A549 (cell line): ENCODE measurements at regions not wholly inside any gene's neighbourhood (a gene's known extent, or its start where the extent isn't known, plus 50 kb on each side); places are given as distances from the start of the nearest gene placed in this dataset.

ENCODE experiments used
- ATAC-seq, 2 experiments: fragments of 200-7000 bp in 1 of 2; fragments of >200 bp in 1 of 2; cut with Nextera tagmentation in 1 of 2; cut with Tn5 transposase in 1 of 2; 3 replicates each; pipeline versions ENCODE4 v1.8.0 to v1.9.1; 2018 to 2020; ENCODE audit warnings: mild to moderate bottlenecking in 1 of 2, moderate library complexity in 1 of 2
- CTCF ChIA-PET: fragments of 300-600 bp; sonication (Branson Sonifier 250); formaldehyde crosslinking; extraction: SDS; loops from one replicate; lab custom pipeline; 2021; ENCODE audit warnings: antibody characterized with exemption, inconsistent platforms; lab: Yijun Ruan, JAX
- POLR2A ChIA-PET: fragments of 350-600 bp; formaldehyde crosslinking; extraction: SDS; loops from one replicate; lab custom pipeline; 2021; ENCODE audit warnings: antibody characterized with exemption, inconsistent platforms; lab: Yijun Ruan, JAX
- DNase-seq, 2 experiments: peaks; one replicate each; pipeline versions ENCODE4 v3.0.0 to v3.0.0-alpha.2; 2011 to 2016; ENCODE audit warnings: low read depth in 1 of 2, low spot score in 1 of 2
- FAIRE-seq: peaks from 2 replicates; lab custom pipeline; 2011; peaks lifted over from hg19 to GRCh38; lab: Jason Lieb, UNC
- H3K27ac ChIP-seq, 2 experiments: fragments of >200 bp; sonication (Bioruptor Twin); formaldehyde crosslinking; 3 replicates each; pipeline ENCODE4 v1.5.1; 2016 to 2017
- H3K4me1 ChIP-seq: fragments of >200 bp; sonication (Bioruptor Twin); formaldehyde crosslinking; 3 replicates; pipeline ENCODE4 v1.6.1; 2016
- H3K4me2 ChIP-seq: fragments of >200 bp; sonication (Bioruptor Twin); formaldehyde crosslinking; 3 replicates; pipeline ENCODE4 v1.6.1; 2016
- H3K4me3 ChIP-seq: fragments of >200 bp; sonication (Bioruptor Twin); formaldehyde crosslinking; 3 replicates; pipeline ENCODE4 v1.5.1; 2016
- H3K9me3 ChIP-seq: fragments of >200 bp; sonication (Bioruptor Twin); formaldehyde crosslinking; 3 replicates; pipeline ENCODE4 v1.6.1; 2016
- BHLHE40 ChIP-seq: IDR thresholded peaks from 2 replicates; pipeline ENCODE4 v1.6.1; 2012; ENCODE audit warnings: low read depth, low read length, inconsistent platforms
- CEBPB ChIP-seq, 2 experiments: fragments of >200 bp in 1 of 2; sonication (Bioruptor Twin) in 1 of 2; formaldehyde crosslinking in 1 of 2; IDR thresholded peaks; 2 replicates each; pipeline ENCODE4 v1.6.1; 2012 to 2016
- CHD2 ChIP-seq: fragments of 150-350 bp; IDR thresholded peaks from 2 replicates; pipeline ENCODE4 v1.6.1; 2014; ENCODE audit warnings: low read length; ENCODE audit not compliant: partially characterized antibody
- HOXB13 ChIP-seq: fragments of 250-450 bp; sonication (Bioruptor Pico); IDR thresholded peaks from 2 replicates; pipeline ENCODE4 v1.5.0; 2020; ENCODE audit warnings: low read depth, mild to moderate bottlenecking, moderate library complexity
- HOXB5 ChIP-seq: fragments of 250-450 bp; sonication (Bioruptor Pico); IDR thresholded peaks from 2 replicates; pipeline ENCODE4 v1.5.0; 2020; ENCODE audit warnings: mild to moderate bottlenecking, moderate library complexity
- JUN ChIP-seq, 2 experiments: fragments of >200 bp; sonication (Bioruptor Twin); formaldehyde crosslinking; IDR thresholded peaks; 2 replicates in 1 of 2; 3 replicates in 1 of 2; pipeline ENCODE4 v1.6.1; 2016 to 2017
- MAZ ChIP-seq: fragments of 150-350 bp; IDR thresholded peaks from 2 replicates; pipeline ENCODE4 v1.6.1; 2014; ENCODE audit warnings: antibody characterized with exemption, low read depth, low read length, borderline replicate concordance
- RAD21 ChIP-seq, 2 experiments: fragments of >200 bp in 1 of 2; sonication (Bioruptor Twin) in 1 of 2; formaldehyde crosslinking in 1 of 2; IDR thresholded peaks in 1 of 2; conservative IDR thresholded peaks in 1 of 2; 2 replicates in 1 of 2; 3 replicates in 1 of 2; pipeline ENCODE4 v1.6.1; 2012 to 2018; ENCODE audit warnings: inconsistent platforms in 1 of 2
- RARB ChIP-seq: fragments of 250-450 bp; sonication (Bioruptor Pico); IDR thresholded peaks from 2 replicates; pipeline ENCODE4 v1.8.0; 2021; ENCODE audit warnings: mild to moderate bottlenecking, moderate library complexity
- SREBF2 ChIP-seq: fragments of 450-650 bp; IDR thresholded peaks from 2 replicates; pipeline ENCODE4 v1.6.1; 2014; ENCODE audit warnings: mild to moderate bottlenecking, moderate library complexity
- TFCP2L1 ChIP-seq: fragments of 250-450 bp; sonication (Bioruptor Pico); IDR thresholded peaks from 2 replicates; pipeline ENCODE4 v1.5.0; 2021; ENCODE audit warnings: mild to moderate bottlenecking
- ZSCAN20 ChIP-seq: fragments of 250-450 bp; sonication (Bioruptor Pico); IDR thresholded peaks from 2 replicates; pipeline ENCODE4 v1.8.0; 2022; ENCODE audit warnings: mild to moderate bottlenecking, moderate library complexity
- WGBS: methylation state at CpG from one replicate; pipeline ENCODE4 v1.1.6; 2017; ENCODE audit errors: missing lambda C conversion rate; 5-methylcytosine and 5-hydroxymethylcytosine counted together
- TF ChIP-seq, protein P1 (sequence below): fragments of 250-450 bp; sonication (Bioruptor Pico); IDR thresholded peaks from 2 replicates; pipeline ENCODE4 v1.5.0; 2021; ENCODE audit warnings: mild to moderate bottlenecking, moderate library complexity, borderline replicate concordance
- TF ChIP-seq, protein P2 (sequence below): IDR thresholded peaks from 2 replicates; pipeline ENCODE4 v1.6.1; 2012
- TF ChIP-seq, protein P3 (sequence below): fragments of 450-650 bp; IDR thresholded peaks from 2 replicates; pipeline ENCODE4 v1.6.1; 2014; ENCODE audit warnings: antibody characterized with exemption
- TF ChIP-seq, protein P4 (sequence below): fragments of 250-450 bp; sonication (Bioruptor Pico); IDR thresholded peaks from 2 replicates; pipeline ENCODE4 v1.5.0; 2020; ENCODE audit warnings: low read depth, mild to moderate bottlenecking, moderate library complexity
- TF ChIP-seq, protein P5 (sequence below): fragments of 150-350 bp; IDR thresholded peaks from 2 replicates; pipeline ENCODE4 v1.6.1; 2014; ENCODE audit warnings: low read depth, mild to moderate bottlenecking, low read length

DNA sequence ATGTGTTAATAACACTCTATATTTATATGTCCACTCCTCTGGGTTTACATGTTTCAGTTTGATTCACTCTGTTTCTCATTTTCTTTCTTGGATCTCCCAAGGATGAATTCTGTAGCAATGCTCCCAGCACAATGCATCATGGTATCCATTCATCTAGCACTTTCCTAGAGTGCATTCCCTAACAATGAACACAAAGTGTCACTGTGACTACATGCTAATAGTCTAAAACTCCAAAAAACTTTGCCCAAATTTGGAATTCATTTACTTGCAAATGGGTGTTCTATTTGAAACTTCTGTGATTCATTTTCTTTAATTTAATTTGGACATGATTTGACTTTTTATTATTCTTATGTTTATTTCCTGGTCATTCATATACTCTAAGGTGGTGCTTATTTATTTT lies 286.3 kb downstream of the POU4F1 start (continued):
- TF ChIP-seq, protein P1, sequence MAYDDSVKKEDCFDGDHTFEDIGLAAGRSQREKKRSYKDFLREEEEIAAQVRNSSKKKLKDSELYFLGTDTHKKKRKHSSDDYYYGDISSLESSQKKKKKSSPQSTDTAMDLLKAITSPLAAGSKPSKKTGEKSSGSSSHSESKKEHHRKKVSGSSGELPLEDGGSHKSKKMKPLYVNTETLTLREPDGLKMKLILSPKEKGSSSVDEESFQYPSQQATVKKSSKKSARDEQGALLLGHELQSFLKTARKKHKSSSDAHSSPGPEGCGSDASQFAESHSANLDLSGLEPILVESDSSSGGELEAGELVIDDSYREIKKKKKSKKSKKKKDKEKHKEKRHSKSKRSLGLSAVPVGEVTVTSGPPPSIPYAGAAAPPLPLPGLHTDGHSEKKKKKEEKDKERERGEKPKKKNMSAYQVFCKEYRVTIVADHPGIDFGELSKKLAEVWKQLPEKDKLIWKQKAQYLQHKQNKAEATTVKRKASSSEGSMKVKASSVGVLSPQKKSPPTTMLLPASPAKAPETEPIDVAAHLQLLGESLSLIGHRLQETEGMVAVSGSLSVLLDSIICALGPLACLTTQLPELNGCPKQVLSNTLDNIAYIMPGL (CRISPR knock-in tag), result no peak
- TF ChIP-seq JUN (IDR thresholded peaks at IDR 0.05), result no peak
- TF ChIP-seq RAD21 (conservative IDR thresholded peaks at IDR 0.05 in 1 of 2, IDR thresholded peaks at IDR 0.05 in 1 of 2), result no peak
- TF ChIP-seq, protein P2, sequence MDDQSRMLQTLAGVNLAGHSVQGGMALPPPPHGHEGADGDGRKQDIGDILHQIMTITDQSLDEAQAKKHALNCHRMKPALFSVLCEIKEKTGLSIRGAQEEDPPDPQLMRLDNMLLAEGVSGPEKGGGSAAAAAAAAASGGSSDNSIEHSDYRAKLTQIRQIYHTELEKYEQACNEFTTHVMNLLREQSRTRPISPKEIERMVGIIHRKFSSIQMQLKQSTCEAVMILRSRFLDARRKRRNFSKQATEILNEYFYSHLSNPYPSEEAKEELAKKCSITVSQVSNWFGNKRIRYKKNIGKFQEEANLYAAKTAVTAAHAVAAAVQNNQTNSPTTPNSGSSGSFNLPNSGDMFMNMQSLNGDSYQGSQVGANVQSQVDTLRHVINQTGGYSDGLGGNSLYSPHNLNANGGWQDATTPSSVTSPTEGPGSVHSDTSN, result no peak
- TF ChIP-seq CEBPB (IDR thresholded peaks at IDR 0.05), result no peak
- no peak for TF ChIP-seq ZSCAN20
- TF ChIP-seq RARB (CRISPR knock-in tag), result no peak
- TF ChIP-seq CHD2, result no peak
- no peak for TF ChIP-seq HOXB5 (CRISPR knock-in tag)
- no peak for TF ChIP-seq MAZ

DNA sequence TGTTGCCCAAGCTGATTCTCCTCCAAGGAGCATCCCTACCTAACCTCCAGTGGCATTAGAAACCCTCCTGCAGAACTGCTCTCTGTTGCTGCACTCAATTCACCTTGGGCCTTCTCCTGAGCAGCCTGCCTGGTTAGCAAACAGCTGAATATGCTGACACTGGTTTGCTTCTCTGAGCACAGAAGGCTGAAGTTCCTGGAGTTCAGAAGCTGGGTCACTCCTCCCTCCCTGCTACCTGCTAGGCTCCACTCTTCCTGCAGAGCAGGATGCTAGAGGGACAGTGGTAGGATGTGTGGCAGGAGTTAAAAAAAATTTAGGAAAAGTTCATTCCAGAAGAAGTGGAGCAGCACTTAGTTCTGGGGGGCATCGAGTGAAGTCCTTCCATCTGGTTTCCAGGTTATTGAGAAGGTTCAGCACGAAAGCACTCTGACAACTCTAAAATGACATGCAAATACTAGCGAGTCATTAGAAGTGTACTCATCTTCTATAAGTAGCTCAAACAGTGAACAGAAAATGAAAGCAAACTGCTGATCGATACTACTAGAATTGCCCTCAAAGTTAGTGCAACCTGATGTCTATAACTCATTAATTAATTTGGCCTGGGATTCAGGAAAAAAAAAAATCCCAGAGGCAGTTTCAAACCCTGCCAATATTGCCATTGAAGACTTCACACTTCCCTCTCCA lies 293.7 kb downstream of the POU4F1 start:
- DNase-seq (no peak), FAIRE-seq (no peak), ATAC-seq (no peak)
- no peak overlapping the region for H3K4me3 ChIP-seq
- no peaks in the 10 kb centered on the region for H3K4me1 ChIP-seq
- WGBS, result 16% methylated on average over 4 of the region's 4 CpGs
- H3K27ac ChIP-seq, result no peak overlapping the region
- CTCF ChIA-PET, result interaction anchor here (0.6 kb wide), 1 partner anchor 188 kb away, joined by 3 read pairs; no protein-coding TSS in a partner anchor
- POLR2A ChIA-PET, result no interaction called here
- TF ChIP-seq, protein P3, sequence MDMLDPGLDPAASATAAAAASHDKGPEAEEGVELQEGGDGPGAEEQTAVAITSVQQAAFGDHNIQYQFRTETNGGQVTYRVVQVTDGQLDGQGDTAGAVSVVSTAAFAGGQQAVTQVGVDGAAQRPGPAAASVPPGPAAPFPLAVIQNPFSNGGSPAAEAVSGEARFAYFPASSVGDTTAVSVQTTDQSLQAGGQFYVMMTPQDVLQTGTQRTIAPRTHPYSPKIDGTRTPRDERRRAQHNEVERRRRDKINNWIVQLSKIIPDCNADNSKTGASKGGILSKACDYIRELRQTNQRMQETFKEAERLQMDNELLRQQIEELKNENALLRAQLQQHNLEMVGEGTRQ, result no peak
- TF ChIP-seq, protein P2, result no peak
- TF ChIP-seq, protein P1 (CRISPR knock-in tag), result no peak
- TF ChIP-seq HOXB13 (CRISPR knock-in tag), result no peak
- TF ChIP-seq, protein P4, sequence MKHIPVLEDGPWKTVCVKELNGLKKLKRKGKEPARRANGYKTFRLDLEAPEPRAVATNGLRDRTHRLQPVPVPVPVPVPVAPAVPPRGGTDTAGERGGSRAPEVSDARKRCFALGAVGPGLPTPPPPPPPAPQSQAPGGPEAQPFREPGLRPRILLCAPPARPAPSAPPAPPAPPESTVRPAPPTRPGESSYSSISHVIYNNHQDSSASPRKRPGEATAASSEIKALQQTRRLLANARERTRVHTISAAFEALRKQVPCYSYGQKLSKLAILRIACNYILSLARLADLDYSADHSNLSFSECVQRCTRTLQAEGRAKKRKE (CRISPR knock-in tag), result no peak
- no peak for TF ChIP-seq CHD2
- TF ChIP-seq SREBF2, result no peak
- TF ChIP-seq BHLHE40, result no peak
- TF ChIP-seq, protein P5, sequence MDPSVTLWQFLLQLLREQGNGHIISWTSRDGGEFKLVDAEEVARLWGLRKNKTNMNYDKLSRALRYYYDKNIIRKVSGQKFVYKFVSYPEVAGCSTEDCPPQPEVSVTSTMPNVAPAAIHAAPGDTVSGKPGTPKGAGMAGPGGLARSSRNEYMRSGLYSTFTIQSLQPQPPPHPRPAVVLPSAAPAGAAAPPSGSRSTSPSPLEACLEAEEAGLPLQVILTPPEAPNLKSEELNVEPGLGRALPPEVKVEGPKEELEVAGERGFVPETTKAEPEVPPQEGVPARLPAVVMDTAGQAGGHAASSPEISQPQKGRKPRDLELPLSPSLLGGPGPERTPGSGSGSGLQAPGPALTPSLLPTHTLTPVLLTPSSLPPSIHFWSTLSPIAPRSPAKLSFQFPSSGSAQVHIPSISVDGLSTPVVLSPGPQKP, result no peak
- no peak for TF ChIP-seq HOXB5 (CRISPR knock-in tag)
- TF ChIP-seq TFCP2L1 (CRISPR knock-in tag), result no peak
- no peaks in the 10 kb centered on the region for H3K9me3 ChIP-seq
- H3K4me2 ChIP-seq, result no peak overlapping the region
